WTC11 (cell line): ENCODE measurements at regions not wholly inside any gene's neighbourhood (a gene's known extent, or its start where the extent isn't known, plus 50 kb on each side); places are given as distances from the start of the nearest gene placed in this dataset.

Experiments
- ATAC-seq: fragments of 200-7000 bp; cut with Tn5 transposase; 2 replicates; pipeline ENCODE4 v1.10.0; 2021; ENCODE audit warnings: mild to moderate bottlenecking, moderate library complexity
- CTCF ChIA-PET: fragments of 300-600 bp; sonication (Branson Sonifier 250); formaldehyde crosslinking; loops from one replicate; lab custom pipeline; 2021; ENCODE audit warnings: antibody characterized with exemption; lab: Charles Lee
- POLR2A ChIA-PET: fragments of 350-600 bp; sonication (Branson Sonifier 250); formaldehyde crosslinking; loops from one replicate; lab custom pipeline; 2021; ENCODE audit warnings: antibody characterized with exemption; lab: Charles Lee
- DNase-seq: peaks from one replicate; pipeline ENCODE4 v3.0.0; 2021; ENCODE audit warnings: low spot score
- H3K27ac Mint-ChIP-seq: 2 replicates; pipeline ENCODE4 v1.8.0; 2021; ENCODE audit warnings: mixed read lengths
- H3K27me3 Mint-ChIP-seq: 2 replicates; pipeline ENCODE4 v1.8.0; 2021; ENCODE audit warnings: low read depth, mild to moderate bottlenecking, moderate library complexity, mixed read lengths
- H3K36me3 Mint-ChIP-seq: 2 replicates; pipeline ENCODE4 v1.8.0; 2021; ENCODE audit warnings: mixed read lengths
- H3K4me1 Mint-ChIP-seq: 2 replicates; pipeline ENCODE4 v1.8.0; 2022; ENCODE audit warnings: mixed read lengths
- H3K4me3 Mint-ChIP-seq: 2 replicates; pipeline ENCODE4 v1.8.0; 2021; ENCODE audit warnings: mild to moderate bottlenecking, moderate library complexity, mixed read lengths
- H3K9me3 Mint-ChIP-seq: 2 replicates; pipeline ENCODE4 v1.8.0; 2021; ENCODE audit warnings: mixed read lengths
- AFF4 ChIP-seq: sonication (generic); formaldehyde crosslinking; IDR thresholded peaks from 2 replicates; pipeline ENCODE4 v1.8.1; 2023; ENCODE audit warnings: mild to moderate bottlenecking, missing genetic modification reagents, borderline replicate concordance
- CREM ChIP-seq: sonication (generic); formaldehyde crosslinking; IDR thresholded peaks from 2 replicates; pipeline ENCODE4 v1.8.1; 2022; ENCODE audit warnings: mild to moderate bottlenecking, missing genetic modification reagents, moderate library complexity
- CTCF ChIP-seq: fragments of 200-600 bp; IDR thresholded peaks from 2 replicates; pipeline ENCODE4 v1.8.0; 2022; ENCODE audit warnings: antibody characterized with exemption
- ELF4 ChIP-seq: sonication (generic); formaldehyde crosslinking; IDR thresholded peaks from 2 replicates; pipeline ENCODE4 v1.8.1; 2022; ENCODE audit warnings: low read depth, mild to moderate bottlenecking, moderate library complexity, missing genetic modification reagents
- HMGA2 ChIP-seq: fragments of 250-450 bp; sonication (Bioruptor Pico); IDR thresholded peaks from 2 replicates; pipeline ENCODE4 v1.4.0; 2021; ENCODE audit warnings: mild to moderate bottlenecking, moderate library complexity
- NR1H2 ChIP-seq: sonication (generic); formaldehyde crosslinking; IDR thresholded peaks from 2 replicates; pipeline ENCODE4 v1.9.0; 2021; ENCODE audit warnings: mild to moderate bottlenecking, moderate library complexity, missing genetic modification reagents
- OVOL2 ChIP-seq: fragments of 250-450 bp; sonication (Bioruptor Pico); IDR thresholded peaks from 2 replicates; pipeline ENCODE4 v1.9.0; 2021; ENCODE audit warnings: mild to moderate bottlenecking, borderline replicate concordance
- PRRX2 ChIP-seq: fragments of 250-450 bp; sonication (Bioruptor Pico); IDR thresholded peaks from 2 replicates; pipeline ENCODE4 v1.8.0; 2021; ENCODE audit warnings: mild to moderate bottlenecking
- RELA ChIP-seq: sonication (generic); formaldehyde crosslinking; IDR thresholded peaks from 2 replicates; pipeline ENCODE4 v1.8.1; 2022; ENCODE audit warnings: missing genetic modification reagents, mild to moderate bottlenecking, borderline replicate concordance
- SMAD3 ChIP-seq: sonication (generic); formaldehyde crosslinking; IDR thresholded peaks from 2 replicates; pipeline ENCODE4 v1.8.0; 2022; ENCODE audit warnings: missing genetic modification reagents, mild to moderate bottlenecking, borderline replicate concordance
- SOX15 ChIP-seq: fragments of 250-450 bp; sonication (Bioruptor Pico); IDR thresholded peaks from 2 replicates; pipeline ENCODE4 v1.9.0; 2021; ENCODE audit warnings: mild to moderate bottlenecking
- SP1 ChIP-seq: sonication (generic); formaldehyde crosslinking; conservative IDR thresholded peaks from 2 replicates; pipeline ENCODE4 v1.8.1; 2022; ENCODE audit warnings: missing genetic modification reagents
- TCF7 ChIP-seq: sonication (generic); formaldehyde crosslinking; IDR thresholded peaks from 2 replicates; pipeline ENCODE4 v1.8.0; 2022; ENCODE audit warnings: mild to moderate bottlenecking, low read depth, missing genetic modification reagents, moderate library complexity
- TEAD4 ChIP-seq: sonication (generic); formaldehyde crosslinking; IDR thresholded peaks from 2 replicates; pipeline ENCODE4 v1.8.0; 2022; ENCODE audit warnings: mild to moderate bottlenecking, missing genetic modification reagents
- ZNF263 ChIP-seq: sonication (generic); formaldehyde crosslinking; IDR thresholded peaks from 2 replicates; pipeline ENCODE4 v1.8.1; 2022; ENCODE audit warnings: low read depth, mild to moderate bottlenecking, moderate library complexity, missing genetic modification reagents
- ZNF317 ChIP-seq: sonication (generic); formaldehyde crosslinking; IDR thresholded peaks from 2 replicates; pipeline ENCODE4 v1.8.1; 2023; ENCODE audit warnings: low read depth, mild to moderate bottlenecking, moderate library complexity, missing genetic modification reagents, borderline replicate concordance
- ZNF416 ChIP-seq: fragments of 250-450 bp; sonication (Bioruptor Pico); IDR thresholded peaks from 2 replicates; pipeline ENCODE4 v1.9.0; 2021; ENCODE audit warnings: mild to moderate bottlenecking, inconsistent platforms
- TF ChIP-seq, protein P1 (sequence below): sonication (generic); formaldehyde crosslinking; IDR thresholded peaks from 2 replicates; pipeline ENCODE4 v1.8.0; 2023; ENCODE audit warnings: missing genetic modification reagents
- TF ChIP-seq, protein P2 (sequence below): fragments of 250-450 bp; sonication (Bioruptor Pico); conservative IDR thresholded peaks from 2 replicates; pipeline ENCODE4 v1.9.0; 2021; ENCODE audit warnings: mild to moderate bottlenecking

DNA sequence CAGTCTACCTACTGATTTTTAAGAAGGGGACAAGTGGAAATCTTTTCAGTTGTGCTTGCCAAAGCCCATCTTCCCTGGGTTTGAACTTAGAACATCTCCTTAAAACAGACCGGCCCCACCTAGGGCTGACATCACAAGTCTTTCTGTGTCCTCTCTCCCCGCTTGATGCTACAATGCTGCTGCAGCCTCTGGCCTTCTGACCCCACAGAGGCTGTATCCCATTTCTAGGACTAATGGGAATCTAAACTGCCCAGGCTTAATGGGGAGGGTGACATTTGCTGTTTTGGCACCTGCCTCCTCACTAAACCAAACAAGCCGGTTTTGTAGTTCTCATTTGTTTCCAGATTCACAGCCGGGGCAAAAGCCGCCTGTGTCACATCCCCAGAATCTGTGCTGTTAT, 121.3 kb upstream of the CADM1 start:
- POLR2A ChIA-PET: no interaction called here
- Mint-ChIP-seq H3K4me1 (peaks cover 8% of the 10 kb centered on the region), H3K4me3 (no peak overlapping the region), H3K27me3 (no peaks in the 10 kb centered on the region), H3K36me3 (no peaks in the 10 kb centered on the region), H3K27ac (no peak overlapping the region), H3K9me3 (no peaks in the 10 kb centered on the region)
- ATAC-seq: no peak
- CTCF ChIA-PET: no interaction called here
- DNase-seq: no peak
- TF ChIP-seq ZNF416: no peak
- TF ChIP-seq ZNF263 (CRISPR knock-in tag): no peak
- no peak for TF ChIP-seq CREM (CRISPR knock-in tag)
- no peak for TF ChIP-seq ELF4
- no peak for TF ChIP-seq ZNF317 (CRISPR knock-in tag)
- no peak for TF ChIP-seq HMGA2 (CRISPR knock-in tag)
- TF ChIP-seq, protein P1, sequence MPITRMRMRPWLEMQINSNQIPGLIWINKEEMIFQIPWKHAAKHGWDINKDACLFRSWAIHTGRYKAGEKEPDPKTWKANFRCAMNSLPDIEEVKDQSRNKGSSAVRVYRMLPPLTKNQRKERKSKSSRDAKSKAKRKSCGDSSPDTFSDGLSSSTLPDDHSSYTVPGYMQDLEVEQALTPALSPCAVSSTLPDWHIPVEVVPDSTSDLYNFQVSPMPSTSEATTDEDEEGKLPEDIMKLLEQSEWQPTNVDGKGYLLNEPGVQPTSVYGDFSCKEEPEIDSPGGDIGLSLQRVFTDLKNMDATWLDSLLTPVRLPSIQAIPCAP (CRISPR knock-in tag): no peak
- TF ChIP-seq, protein P2, sequence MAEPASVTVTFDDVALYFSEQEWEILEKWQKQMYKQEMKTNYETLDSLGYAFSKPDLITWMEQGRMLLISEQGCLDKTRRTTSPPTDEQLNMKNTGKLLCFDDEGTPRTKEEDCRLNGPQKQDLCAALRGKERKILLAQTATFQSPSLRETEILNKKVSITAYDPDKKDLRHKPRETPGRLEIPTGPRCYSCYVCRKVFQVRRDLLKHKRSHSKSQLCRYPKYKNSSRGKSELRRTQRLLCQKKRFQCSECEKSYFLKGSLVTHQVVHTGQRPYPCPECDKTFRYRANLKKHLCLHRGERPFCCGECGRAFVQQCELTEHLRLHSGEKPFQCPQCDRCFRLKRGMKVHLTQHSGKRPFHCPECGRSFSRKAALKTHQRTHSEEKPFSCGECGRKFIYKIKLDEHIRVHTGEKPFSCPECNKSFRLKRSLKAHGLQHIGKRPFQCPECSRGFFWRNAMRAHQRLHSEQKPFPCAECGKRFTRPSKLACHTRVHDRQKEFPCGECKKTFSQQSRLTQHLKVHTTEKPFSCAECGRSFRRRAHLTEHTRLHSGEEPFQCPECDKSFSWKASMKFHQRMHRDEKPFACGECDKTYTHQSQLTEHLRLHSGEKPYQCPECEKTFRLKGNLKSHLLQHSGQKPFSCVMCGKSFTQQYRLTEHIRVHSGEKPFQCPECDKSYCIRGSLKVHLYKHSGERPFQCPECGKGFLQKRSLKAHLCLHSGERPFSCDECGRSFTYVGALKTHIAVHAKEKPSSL (CRISPR knock-in tag): no peak
- TF ChIP-seq RELA (CRISPR knock-in tag): no peak
- no peak for TF ChIP-seq NR1H2 (CRISPR knock-in tag)
- no peak for TF ChIP-seq AFF4 (CRISPR knock-in tag)
- TF ChIP-seq OVOL2 (CRISPR knock-in tag): no peak
- TF ChIP-seq SOX15: no peak
- no peak for TF ChIP-seq CTCF
- no peak for TF ChIP-seq SMAD3 (CRISPR knock-in tag)
- TF ChIP-seq TEAD4 (CRISPR knock-in tag): no peak
- no peak for TF ChIP-seq SP1

DNA sequence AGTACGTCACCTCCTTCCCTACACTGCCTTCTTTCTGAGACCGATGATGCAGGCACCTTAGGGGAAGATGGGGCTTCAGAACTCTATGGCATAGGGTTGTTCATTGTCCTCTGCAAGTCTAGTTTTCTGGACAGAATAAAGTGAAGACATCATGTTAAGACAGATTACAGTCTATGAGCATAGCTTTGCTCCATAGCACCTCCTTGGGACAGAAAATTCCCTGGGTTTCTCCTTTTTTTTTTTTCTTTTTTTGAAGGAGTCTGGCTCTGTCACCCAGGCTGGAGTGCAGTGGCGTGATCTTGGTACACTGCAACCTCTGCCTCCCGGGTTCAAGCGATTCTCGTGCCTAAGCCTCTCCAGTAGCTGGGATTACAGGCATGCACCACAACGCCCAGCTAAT, 119.8 kb upstream of the CADM1 start:
- H3K36me3 Mint-ChIP-seq: no peaks in the 10 kb centered on the region
- no peak for DNase-seq
- no peak overlapping the region for H3K4me3 Mint-ChIP-seq
- CTCF ChIA-PET: interaction anchor here (0.7 kb wide), 1 partner anchor 826 kb away, joined by 5 read pairs; no protein-coding TSS in a partner anchor
- H3K27ac Mint-ChIP-seq: no peak overlapping the region
- no peaks in the 10 kb centered on the region for H3K9me3 Mint-ChIP-seq
- no peaks in the 10 kb centered on the region for H3K27me3 Mint-ChIP-seq
- no peak for ATAC-seq
- no peaks in the 10 kb centered on the region for H3K4me1 Mint-ChIP-seq
- no peak for TF ChIP-seq TCF7 (CRISPR knock-in tag)
- TF ChIP-seq PRRX2 (CRISPR knock-in tag): no peak
- POLR2A ChIA-PET: no interaction called here
